ENCODE measurements at regions not wholly inside any gene's neighbourhood (a gene's known extent, or its start where the extent isn't known, plus 50 kb on each side); places are given as distances from the start of the nearest gene placed in this dataset.

DNA sequence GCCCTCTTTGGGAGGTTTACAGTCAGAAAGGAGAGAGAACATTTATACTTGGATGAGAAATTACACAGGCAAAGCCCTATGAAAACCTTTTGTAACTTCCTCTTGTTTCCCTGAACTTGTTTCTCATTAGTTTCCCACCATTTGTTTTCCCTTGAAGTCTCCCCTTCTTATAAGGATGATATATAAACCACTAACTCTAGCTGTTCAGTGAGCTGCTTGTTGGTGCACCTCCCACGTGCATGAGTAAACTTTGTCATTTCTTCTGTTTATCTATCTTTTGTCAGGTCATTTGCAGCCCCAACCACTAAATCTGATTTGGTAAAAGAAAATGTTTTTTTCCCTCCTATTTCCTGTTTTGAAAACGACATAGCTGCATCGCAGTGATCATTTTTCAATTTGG, 919.9 kb downstream of the SLITRK1 start:
- Histone ChIP-seq H3K9me3 (ENCODE audit: control insufficient read depth, insufficient read depth, low read depth, low read length) (no peaks in the 10 kb centered on the region), H3K36me3 (ENCODE audit: control insufficient read depth in 2 of 2, insufficient read depth in 1 of 2, low read length in 2 of 2) (no peaks in the 10 kb centered on the region), H3K4me3 (ENCODE audit: low read depth, low read length) (no peak overlapping the region), H3K4me1 (ENCODE audit: control insufficient read depth, insufficient read depth, low read length) (no peaks in the 10 kb centered on the region), H3K27ac (ENCODE audit: extremely low read depth, low read depth, low read length) (no peak overlapping the region)
- POLR2A ChIA-PET, result no interaction called here
- no peak for TF ChIP-seq ZNF112 (tag by site-specific recombination; IDR thresholded peaks at IDR 0.05)
- no peak for TF ChIP-seq ZNF76 (tag by site-specific recombination; IDR thresholded peaks at IDR 0.05; ENCODE audit: borderline replicate concordance, low read depth)
- no peak for TF ChIP-seq KLF1 (tag by site-specific recombination; IDR thresholded peaks at IDR 0.05)
- TF ChIP-seq, protein P1, sequence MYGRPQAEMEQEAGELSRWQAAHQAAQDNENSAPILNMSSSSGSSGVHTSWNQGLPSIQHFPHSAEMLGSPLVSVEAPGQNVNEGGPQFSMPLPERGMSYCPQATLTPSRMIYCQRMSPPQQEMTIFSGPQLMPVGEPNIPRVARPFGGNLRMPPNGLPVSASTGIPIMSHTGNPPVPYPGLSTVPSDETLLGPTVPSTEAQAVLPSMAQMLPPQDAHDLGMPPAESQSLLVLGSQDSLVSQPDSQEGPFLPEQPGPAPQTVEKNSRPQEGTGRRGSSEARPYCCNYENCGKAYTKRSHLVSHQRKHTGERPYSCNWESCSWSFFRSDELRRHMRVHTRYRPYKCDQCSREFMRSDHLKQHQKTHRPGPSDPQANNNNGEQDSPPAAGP (tag by site-specific recombination; IDR thresholded peaks at IDR 0.05), result no peak
- TF ChIP-seq, protein P2, sequence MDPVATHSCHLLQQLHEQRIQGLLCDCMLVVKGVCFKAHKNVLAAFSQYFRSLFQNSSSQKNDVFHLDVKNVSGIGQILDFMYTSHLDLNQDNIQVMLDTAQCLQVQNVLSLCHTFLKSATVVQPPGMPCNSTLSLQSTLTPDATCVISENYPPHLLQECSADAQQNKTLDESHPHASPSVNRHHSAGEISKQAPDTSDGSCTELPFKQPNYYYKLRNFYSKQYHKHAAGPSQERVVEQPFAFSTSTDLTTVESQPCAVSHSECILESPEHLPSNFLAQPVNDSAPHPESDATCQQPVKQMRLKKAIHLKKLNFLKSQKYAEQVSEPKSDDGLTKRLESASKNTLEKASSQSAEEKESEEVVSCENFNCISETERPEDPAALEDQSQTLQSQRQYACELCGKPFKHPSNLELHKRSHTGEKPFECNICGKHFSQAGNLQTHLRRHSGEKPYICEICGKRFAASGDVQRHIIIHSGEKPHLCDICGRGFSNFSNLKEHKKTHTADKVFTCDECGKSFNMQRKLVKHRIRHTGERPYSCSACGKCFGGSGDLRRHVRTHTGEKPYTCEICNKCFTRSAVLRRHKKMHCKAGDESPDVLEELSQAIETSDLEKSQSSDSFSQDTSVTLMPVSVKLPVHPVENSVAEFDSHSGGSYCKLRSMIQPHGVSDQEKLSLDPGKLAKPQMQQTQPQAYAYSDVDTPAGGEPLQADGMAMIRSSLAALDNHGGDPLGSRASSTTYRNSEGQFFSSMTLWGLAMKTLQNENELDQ (tag by site-specific recombination; IDR thresholded peaks at IDR 0.05; ENCODE audit: low read depth), result no peak
- TF ChIP-seq ZNF324 (tag by site-specific recombination; IDR thresholded peaks at IDR 0.05), result no peak
- TF ChIP-seq ZNF701 (tag by site-specific recombination; IDR thresholded peaks at IDR 0.05), result no peak
- CTCF ChIA-PET, result no interaction called here

DNA sequence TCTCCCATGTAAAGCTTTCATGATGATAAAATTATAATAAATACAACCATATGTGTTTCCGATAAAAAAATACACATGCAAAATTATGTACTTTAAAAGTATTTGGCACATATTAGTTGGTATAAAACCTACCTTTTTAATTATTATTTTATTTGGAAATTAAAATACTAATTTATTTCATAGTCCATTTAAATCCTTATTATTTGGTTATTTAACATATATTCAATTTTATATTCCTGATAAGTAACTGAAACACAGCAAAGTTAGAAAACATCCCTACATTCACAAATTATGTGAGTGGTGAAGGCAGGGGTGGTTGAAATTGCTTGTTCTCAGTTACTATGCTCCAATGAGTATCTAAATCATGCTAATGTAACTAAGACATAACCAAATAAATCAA, 920.5 kb downstream of the SLITRK1 start:
- ChIA-PET POLR2A (no interaction called here), CTCF (no interaction called here)
- no peaks in the 10 kb centered on the region for H3K9me3 ChIP-seq (ENCODE audit: control insufficient read depth, insufficient read depth, low read depth, low read length)
- no peaks in the 10 kb centered on the region for H3K36me3 ChIP-seq (ENCODE audit: control insufficient read depth in 2 of 2, insufficient read depth in 1 of 2, low read length in 2 of 2)
- no peak overlapping the region for H3K27ac ChIP-seq (ENCODE audit: extremely low read depth, low read depth, low read length)
- no peak overlapping the region for H3K4me3 ChIP-seq (ENCODE audit: low read depth, low read length)
- H3K4me1 ChIP-seq (ENCODE audit: control insufficient read depth, insufficient read depth, low read length), result no peaks in the 10 kb centered on the region
- TF ChIP-seq ZSCAN30 (tag by site-specific recombination; IDR thresholded peaks at IDR 0.05), result no peak
- no peak for TF ChIP-seq ZFP41 (tag by site-specific recombination; IDR thresholded peaks at IDR 0.05; ENCODE audit: borderline replicate concordance)
- no peak for TF ChIP-seq REPIN1 (tag by site-specific recombination; IDR thresholded peaks at IDR 0.05; ENCODE audit: low read depth)
- TF ChIP-seq, protein P3, sequence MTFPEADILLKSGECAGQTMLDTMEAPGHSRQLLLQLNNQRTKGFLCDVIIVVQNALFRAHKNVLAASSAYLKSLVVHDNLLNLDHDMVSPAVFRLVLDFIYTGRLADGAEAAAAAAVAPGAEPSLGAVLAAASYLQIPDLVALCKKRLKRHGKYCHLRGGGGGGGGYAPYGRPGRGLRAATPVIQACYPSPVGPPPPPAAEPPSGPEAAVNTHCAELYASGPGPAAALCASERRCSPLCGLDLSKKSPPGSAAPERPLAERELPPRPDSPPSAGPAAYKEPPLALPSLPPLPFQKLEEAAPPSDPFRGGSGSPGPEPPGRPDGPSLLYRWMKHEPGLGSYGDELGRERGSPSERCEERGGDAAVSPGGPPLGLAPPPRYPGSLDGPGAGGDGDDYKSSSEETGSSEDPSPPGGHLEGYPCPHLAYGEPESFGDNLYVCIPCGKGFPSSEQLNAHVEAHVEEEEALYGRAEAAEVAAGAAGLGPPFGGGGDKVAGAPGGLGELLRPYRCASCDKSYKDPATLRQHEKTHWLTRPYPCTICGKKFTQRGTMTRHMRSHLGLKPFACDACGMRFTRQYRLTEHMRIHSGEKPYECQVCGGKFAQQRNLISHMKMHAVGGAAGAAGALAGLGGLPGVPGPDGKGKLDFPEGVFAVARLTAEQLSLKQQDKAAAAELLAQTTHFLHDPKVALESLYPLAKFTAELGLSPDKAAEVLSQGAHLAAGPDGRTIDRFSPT (tag by site-specific recombination; IDR thresholded peaks at IDR 0.05), result no peak
- no peak for TF ChIP-seq ZNF114 (tag by site-specific recombination; IDR thresholded peaks at IDR 0.05)
- TF ChIP-seq ZNF19 (tag by site-specific recombination; IDR thresholded peaks at IDR 0.05; ENCODE audit: low read depth), result no peak
- no peak for TF ChIP-seq ZNF621 (tag by site-specific recombination; IDR thresholded peaks at IDR 0.05)
- no peak for TF ChIP-seq ZNF311 (tag by site-specific recombination; IDR thresholded peaks at IDR 0.05; ENCODE audit: borderline replicate concordance)
- no peak for TF ChIP-seq ZNF600 (tag by site-specific recombination; IDR thresholded peaks at IDR 0.05)
- TF ChIP-seq, protein P4, sequence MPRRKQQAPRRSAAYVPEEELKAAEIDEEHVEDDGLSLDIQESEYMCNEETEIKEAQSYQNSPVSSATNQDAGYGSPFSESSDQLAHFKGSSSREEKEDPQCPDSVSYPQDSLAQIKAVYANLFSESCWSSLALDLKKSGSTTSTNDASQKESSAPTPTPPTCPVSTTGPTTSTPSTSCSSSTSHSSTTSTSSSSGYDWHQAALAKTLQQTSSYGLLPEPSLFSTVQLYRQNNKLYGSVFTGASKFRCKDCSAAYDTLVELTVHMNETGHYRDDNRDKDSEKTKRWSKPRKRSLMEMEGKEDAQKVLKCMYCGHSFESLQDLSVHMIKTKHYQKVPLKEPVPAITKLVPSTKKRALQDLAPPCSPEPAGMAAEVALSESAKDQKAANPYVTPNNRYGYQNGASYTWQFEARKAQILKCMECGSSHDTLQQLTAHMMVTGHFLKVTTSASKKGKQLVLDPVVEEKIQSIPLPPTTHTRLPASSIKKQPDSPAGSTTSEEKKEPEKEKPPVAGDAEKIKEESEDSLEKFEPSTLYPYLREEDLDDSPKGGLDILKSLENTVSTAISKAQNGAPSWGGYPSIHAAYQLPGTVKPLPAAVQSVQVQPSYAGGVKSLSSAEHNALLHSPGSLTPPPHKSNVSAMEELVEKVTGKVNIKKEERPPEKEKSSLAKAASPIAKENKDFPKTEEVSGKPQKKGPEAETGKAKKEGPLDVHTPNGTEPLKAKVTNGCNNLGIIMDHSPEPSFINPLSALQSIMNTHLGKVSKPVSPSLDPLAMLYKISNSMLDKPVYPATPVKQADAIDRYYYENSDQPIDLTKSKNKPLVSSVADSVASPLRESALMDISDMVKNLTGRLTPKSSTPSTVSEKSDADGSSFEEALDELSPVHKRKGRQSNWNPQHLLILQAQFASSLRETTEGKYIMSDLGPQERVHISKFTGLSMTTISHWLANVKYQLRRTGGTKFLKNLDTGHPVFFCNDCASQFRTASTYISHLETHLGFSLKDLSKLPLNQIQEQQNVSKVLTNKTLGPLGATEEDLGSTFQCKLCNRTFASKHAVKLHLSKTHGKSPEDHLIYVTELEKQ (tag by site-specific recombination; IDR thresholded peaks at IDR 0.05; ENCODE audit: borderline replicate concordance), result no peak
- no peak for TF ChIP-seq ZNF548 (tag by site-specific recombination; IDR thresholded peaks at IDR 0.05)
- TF ChIP-seq TCF7L2 (IDR thresholded peaks at IDR 0.05; ENCODE audit: borderline replicate concordance, low read depth, low read length), result no peak
- TF ChIP-seq, protein P5, sequence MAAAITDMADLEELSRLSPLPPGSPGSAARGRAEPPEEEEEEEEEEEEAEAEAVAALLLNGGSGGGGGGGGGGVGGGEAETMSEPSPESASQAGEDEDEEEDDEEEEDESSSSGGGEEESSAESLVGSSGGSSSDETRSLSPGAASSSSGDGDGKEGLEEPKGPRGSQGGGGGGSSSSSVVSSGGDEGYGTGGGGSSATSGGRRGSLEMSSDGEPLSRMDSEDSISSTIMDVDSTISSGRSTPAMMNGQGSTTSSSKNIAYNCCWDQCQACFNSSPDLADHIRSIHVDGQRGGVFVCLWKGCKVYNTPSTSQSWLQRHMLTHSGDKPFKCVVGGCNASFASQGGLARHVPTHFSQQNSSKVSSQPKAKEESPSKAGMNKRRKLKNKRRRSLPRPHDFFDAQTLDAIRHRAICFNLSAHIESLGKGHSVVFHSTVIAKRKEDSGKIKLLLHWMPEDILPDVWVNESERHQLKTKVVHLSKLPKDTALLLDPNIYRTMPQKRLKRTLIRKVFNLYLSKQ (tag by site-specific recombination; IDR thresholded peaks at IDR 0.05; ENCODE audit: borderline replicate concordance), result no peak
- no peak for TF ChIP-seq ZNF624 (tag by site-specific recombination; IDR thresholded peaks at IDR 0.05)
- TF ChIP-seq ZNF501 (tag by site-specific recombination; IDR thresholded peaks at IDR 0.05), result no peak
- TF ChIP-seq, protein P6, sequence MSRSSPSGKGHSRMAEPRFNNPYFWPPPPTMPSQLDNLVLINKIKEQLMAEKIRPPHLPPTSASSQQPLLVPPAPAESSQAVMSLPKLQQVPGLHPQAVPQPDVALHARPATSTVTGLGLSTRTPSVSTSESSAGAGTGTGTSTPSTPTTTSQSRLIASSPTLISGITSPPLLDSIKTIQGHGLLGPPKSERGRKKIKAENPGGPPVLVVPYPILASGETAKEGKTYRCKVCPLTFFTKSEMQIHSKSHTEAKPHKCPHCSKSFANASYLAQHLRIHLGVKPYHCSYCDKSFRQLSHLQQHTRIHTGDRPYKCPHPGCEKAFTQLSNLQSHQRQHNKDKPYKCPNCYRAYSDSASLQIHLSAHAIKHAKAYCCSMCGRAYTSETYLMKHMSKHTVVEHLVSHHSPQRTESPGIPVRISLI (tag by site-specific recombination; IDR thresholded peaks at IDR 0.05), result no peak
- TF ChIP-seq GLI4 (tag by site-specific recombination; IDR thresholded peaks at IDR 0.05), result no peak
